ENCODE measurements at regions not wholly inside any gene's neighbourhood (a gene's known extent, or its start where the extent isn't known, plus 50 kb on each side); places are given as distances from the start of the nearest gene placed in this dataset.

- DNase-seq (ENCODE audit: low spot score) = no peak
Observed at GRCh38 chr1:69230208-69230607, 337.5 kb upstream of the LRRC7 start.

GRCh38 chr1:69233463-69233862, 334.3 kb upstream of the LRRC7 start:
- no peak for DNase-seq (ENCODE audit: low spot score)

GRCh38 chr1:69244211-69244610, 323.5 kb upstream of the LRRC7 start:
- no peak for DNase-seq (ENCODE audit: low spot score)

- no peak for DNase-seq (ENCODE audit: low spot score)
Observed at GRCh38 chr1:69246109-69246508, 321.6 kb upstream of the LRRC7 start.

DNA sequence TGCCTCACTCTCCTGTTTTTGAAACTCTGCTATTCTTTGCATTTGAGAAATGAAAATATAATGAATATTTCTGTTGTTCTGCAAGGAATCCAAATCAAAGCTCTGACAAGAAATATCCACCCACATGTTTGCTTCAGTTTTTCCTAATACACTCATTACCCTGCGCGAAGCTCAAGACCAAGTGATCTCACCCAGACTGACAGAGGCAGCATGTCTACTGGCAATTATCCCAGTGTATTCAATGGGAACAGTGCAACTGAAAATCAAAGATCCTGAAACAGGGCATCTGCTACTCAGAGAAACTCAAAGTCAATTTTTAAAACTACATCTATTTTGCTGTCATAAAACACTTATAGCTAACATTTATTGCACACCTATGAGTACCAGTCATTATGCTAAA, 321.0 kb upstream of the LRRC7 start:
- DNase-seq (ENCODE audit: low spot score) = peak; percentile 64

- no peak for DNase-seq (ENCODE audit: low spot score)
Observed at GRCh38 chr1:69252696-69253095, 315.0 kb upstream of the LRRC7 start.

DNA sequence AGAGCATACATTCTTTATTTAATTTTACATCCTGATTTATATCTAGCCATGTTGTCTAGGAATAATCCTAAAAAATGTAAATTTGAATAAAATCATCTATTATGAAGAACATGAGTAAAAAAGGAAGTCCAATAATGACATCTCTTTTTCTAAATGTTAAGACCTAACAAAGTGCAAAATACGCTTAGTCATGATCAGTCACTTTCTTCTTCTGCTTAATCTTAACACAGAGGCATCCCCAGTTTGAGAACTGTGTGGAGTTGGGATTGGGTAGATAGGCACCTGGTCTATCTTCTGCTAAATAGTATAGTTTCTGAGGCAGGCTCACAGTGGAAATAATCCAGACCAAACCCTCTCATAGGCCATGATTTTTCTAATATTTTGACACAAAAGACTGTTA, 311.7 kb upstream of the LRRC7 start:
- no peak for DNase-seq (ENCODE audit: low spot score)

DNA sequence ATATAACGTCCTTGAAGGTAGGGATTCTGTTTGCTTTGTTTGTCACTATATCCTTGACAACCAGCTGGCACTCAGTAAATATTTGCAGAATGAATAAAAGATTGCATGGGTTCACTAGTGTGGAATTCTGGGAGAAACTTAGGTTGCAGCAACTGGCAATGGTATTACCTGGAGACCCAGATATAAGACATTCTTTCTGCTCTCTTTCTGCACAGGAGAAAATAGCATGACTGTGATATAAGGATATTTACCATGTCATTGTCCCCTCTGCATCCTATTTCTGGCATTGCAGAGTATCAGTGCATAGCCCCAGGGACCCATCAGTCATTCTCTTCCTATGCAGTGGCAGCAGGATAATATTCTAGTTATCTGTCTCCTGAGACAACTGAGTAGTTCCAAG, 308.9 kb upstream of the LRRC7 start:
- no peak for DNase-seq (ENCODE audit: low spot score)

DNA sequence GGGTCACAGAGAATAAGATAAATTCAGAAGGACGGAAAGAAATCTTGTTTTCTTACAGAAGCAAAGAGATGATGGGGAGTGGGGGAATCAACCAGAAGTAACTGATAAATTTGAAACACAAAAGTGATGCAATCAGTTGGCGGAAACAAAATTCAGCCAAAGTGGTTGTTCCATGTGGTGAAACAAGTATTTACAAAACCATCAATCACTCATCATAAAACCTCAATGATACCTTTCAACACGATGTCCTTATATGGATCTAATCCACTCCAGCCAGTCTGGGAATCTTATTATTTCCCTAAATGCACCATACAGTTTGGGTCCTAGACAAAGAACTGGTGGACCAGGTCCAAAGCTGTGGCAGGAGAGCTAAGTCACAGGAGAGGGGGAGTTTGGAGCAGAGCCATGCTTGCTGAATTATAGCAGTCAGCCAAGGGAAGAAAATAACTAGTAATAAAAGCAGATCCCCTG, 303.8 kb upstream of the LRRC7 start:
- DNase-seq (ENCODE audit: low spot score) = peak; percentile 45

DNA sequence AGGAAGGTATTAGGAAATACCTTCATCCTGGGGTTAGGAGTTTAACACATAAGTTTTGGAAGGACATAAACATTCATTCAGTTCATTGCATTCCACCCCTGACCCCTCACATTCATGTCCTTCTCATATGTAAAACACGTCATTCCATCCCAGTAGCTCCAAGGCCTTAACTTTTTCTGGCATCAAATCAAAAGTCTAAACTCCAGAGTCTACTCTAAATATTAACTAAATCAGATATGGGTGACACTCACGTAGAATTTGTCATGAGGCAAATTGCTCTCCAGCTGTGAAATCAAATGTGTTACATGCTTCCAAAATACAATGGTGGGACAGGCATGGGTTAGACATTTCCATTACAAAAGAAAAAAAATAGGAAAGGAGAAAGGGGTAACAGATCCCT, 298.2 kb upstream of the LRRC7 start:
- no peak for DNase-seq (ENCODE audit: low spot score)

DNA sequence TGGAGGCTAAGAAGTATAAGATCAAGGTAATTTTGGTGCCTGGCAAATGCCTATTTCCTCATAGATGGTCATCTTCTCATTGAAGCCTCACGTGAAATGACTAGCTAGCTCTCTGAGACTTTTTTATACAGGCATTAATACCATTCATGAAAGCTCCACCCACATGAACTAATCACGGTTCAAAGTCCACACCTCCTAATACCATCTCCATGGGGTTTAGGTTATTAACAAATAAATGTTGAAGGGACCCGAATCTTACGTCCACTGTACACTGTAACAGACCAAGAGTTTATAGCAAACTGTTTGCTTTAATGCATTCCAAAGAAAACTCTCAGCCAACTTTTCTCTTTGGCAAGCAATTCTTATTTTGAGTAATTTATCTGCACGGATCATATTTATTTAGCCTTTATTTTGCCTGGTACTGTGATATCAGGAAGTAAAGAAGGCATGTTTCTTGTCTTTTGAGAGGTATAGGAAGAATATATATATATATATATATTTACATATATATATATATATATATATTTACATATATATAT, 296.1 kb upstream of the LRRC7 start:
- DNase-seq (ENCODE audit: low spot score) = no peak

GRCh38 chr1:69272684-69273083, 295.0 kb upstream of the LRRC7 start:
- no peak for DNase-seq (ENCODE audit: low spot score)

DNA sequence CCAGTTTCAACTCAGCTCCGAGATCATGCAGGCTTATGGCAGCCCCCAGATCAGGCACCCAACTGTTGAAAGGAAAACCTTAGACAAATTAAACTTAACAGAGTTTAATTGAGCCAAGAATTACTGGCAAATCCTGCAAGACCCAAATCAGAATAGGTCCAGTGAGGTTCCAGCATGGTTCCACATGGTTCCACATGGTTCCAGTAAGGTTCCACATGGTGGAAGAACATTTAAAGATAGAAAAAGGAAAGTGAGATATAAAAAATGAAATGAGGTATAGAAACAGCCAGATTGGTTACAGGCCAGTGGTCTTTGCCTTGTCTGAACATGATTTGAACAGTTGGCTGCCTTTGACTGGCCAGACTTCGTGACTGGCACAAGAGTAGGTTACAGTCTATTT, 288.8 kb upstream of the LRRC7 start:
- DNase-seq (ENCODE audit: low spot score) = no peak

GRCh38 chr1:69283516-69283915, 284.2 kb upstream of the LRRC7 start:
- no peak for DNase-seq (ENCODE audit: low spot score)

GRCh38 chr1:69284508-69284907, 283.2 kb upstream of the LRRC7 start:
- no peak for DNase-seq (ENCODE audit: low spot score)

- no peak for DNase-seq (ENCODE audit: low spot score)
Observed at GRCh38 chr1:69288416-69288815, 279.3 kb upstream of the LRRC7 start.

- no peak for DNase-seq (ENCODE audit: low spot score)
Observed at GRCh38 chr1:69290291-69290690, 277.4 kb upstream of the LRRC7 start.

GRCh38 chr1:69291541-69291940, 276.2 kb upstream of the LRRC7 start:
- no peak for DNase-seq (ENCODE audit: low spot score)

DNA sequence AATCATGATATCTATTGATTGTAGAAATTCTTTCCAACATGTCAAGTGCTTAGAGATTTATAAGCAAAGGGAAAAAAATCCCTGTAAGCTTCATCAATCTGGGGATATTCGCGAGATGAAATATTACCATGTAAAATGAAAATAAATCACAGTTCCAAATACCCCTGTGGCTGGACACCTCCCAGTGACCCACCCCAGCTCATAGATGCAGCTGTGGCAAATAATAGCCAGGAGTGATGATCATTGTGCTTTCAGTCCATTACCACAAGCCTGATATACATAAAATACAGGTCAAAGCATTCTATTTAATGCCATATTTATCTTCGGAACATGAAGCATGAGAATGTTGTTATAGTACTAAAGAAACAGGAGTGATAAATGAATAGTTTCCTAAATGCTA, 274.9 kb upstream of the LRRC7 start:
- DNase-seq (ENCODE audit: low spot score) = no peak

- DNase-seq (ENCODE audit: low spot score) = no peak
Observed at GRCh38 chr1:69294171-69294570, 273.6 kb upstream of the LRRC7 start.

- no peak for DNase-seq (ENCODE audit: low spot score)
Observed at GRCh38 chr1:69295265-69295664, 272.5 kb upstream of the LRRC7 start.

- no peak for DNase-seq (ENCODE audit: low spot score)
Observed at GRCh38 chr1:69305621-69306020, 262.1 kb upstream of the LRRC7 start.

- no peak for DNase-seq (ENCODE audit: low spot score)
Observed at GRCh38 chr1:69312055-69312732, 255.5 kb upstream of the LRRC7 start.

- DNase-seq (ENCODE audit: low spot score) = no peak
Observed at GRCh38 chr1:69313118-69313517, 254.6 kb upstream of the LRRC7 start.

Measured in umbilical cord (tissue), 1 donor.